ENCODE measurements at regions not wholly inside any gene's neighbourhood (a gene's known extent, or its start where the extent isn't known, plus 50 kb on each side); places are given as distances from the start of the nearest gene placed in this dataset.

GRCh38 chrX:9231491-9231890 is 197.6 kb upstream of the FAM9B start:
- no peak for TF ChIP-seq CTCF (conservative IDR thresholded peaks at IDR 0.05; ENCODE audit: low read depth in 2 of 2)
- no peak for TF ChIP-seq JUNB (IDR thresholded peaks at IDR 0.05; ENCODE audit: unreplicated experiment)
- no peak for TF ChIP-seq POLR2AphosphoS5 (IDR thresholded peaks at IDR 0.05; ENCODE audit: low read depth)
- TF ChIP-seq CREB1 (CRISPR knock-in tag; IDR thresholded peaks at IDR 0.05; ENCODE audit: low read depth) = no peak
- no peak for TF ChIP-seq REST (IDR thresholded peaks at IDR 0.05; ENCODE audit: unreplicated experiment)
- TF ChIP-seq EZH2 (IDR thresholded peaks at IDR 0.05; ENCODE audit: low read depth, unreplicated experiment) = no peak
- no peak for TF ChIP-seq EZH2phosphoT487 (IDR thresholded peaks at IDR 0.05; ENCODE audit: unreplicated experiment)
- TF ChIP-seq STAT1 (IDR thresholded peaks at IDR 0.05; ENCODE audit: unreplicated experiment) = no peak

Measured in GM23338 (cell line).